ENCODE measurements at regions not wholly inside any gene's neighbourhood (a gene's known extent, or its start where the extent isn't known, plus 50 kb on each side); places are given as distances from the start of the nearest gene placed in this dataset.

- Histone ChIP-seq H3K27me3 (replicated peaks) (peaks cover 2% of the 10 kb centered on the region), H3K27ac (no peak overlapping the region)
These were observed 148.6 kb upstream of the LINGO1 start for GRCh38 chr15:77781151-77781945.

GRCh38 chr15:77778802-77779201 lies 146.1 kb upstream of the LINGO1 start:
- Histone ChIP-seq H3K27me3 (replicated peaks) (no peaks in the 10 kb centered on the region), H3K36me3 (no peaks in the 10 kb centered on the region), H3K4me3 (no peak overlapping the region), H3K9me3 (replicated peaks) (no peaks in the 10 kb centered on the region), H3K27ac (no peak overlapping the region), H3K4me1 (replicated peaks) (no peaks in the 10 kb centered on the region)
- DNase-seq (ENCODE audit: low read depth in 1 of 2, low spot score in 2 of 2), result no peak

More at GRCh38 chr15:77781151-77781945, 148.6 kb upstream of the LINGO1 start:
- no peak overlapping the region for H3K4me3 ChIP-seq
- DNase-seq (ENCODE audit: low read depth in 1 of 2, low spot score in 2 of 2), result no peak
- H3K4me1 ChIP-seq (replicated peaks), result no peaks in the 10 kb centered on the region
- H3K9me3 ChIP-seq (replicated peaks), result no peaks in the 10 kb centered on the region
- no peaks in the 10 kb centered on the region for H3K36me3 ChIP-seq

- Histone ChIP-seq H3K9me3 (replicated peaks) (no peaks in the 10 kb centered on the region), H3K4me3 (no peak overlapping the region), H3K27ac (no peak overlapping the region), H3K27me3 (replicated peaks) (no peaks in the 10 kb centered on the region), H3K36me3 (no peaks in the 10 kb centered on the region), H3K4me1 (replicated peaks) (no peaks in the 10 kb centered on the region)
- no peak for DNase-seq (ENCODE audit: low read depth in 1 of 2, low spot score in 2 of 2)
These were observed 143.1 kb upstream of the LINGO1 start for GRCh38 chr15:77775837-77776236.

GRCh38 chr15:77775373-77775772 lies 142.7 kb upstream of the LINGO1 start:
- H3K27ac ChIP-seq, result no peak overlapping the region

GRCh38 chr15:77774350-77774749 lies 141.6 kb upstream of the LINGO1 start:
- Histone ChIP-seq H3K27ac (no peak overlapping the region), H3K4me1 (replicated peaks) (no peaks in the 10 kb centered on the region), H3K4me3 (no peak overlapping the region), H3K27me3 (replicated peaks) (no peaks in the 10 kb centered on the region), H3K9me3 (replicated peaks) (no peaks in the 10 kb centered on the region), H3K36me3 (no peaks in the 10 kb centered on the region)
- no peak for DNase-seq (ENCODE audit: low read depth in 1 of 2, low spot score in 2 of 2)

More at GRCh38 chr15:77775373-77775772, 142.7 kb upstream of the LINGO1 start:
- H3K9me3 ChIP-seq (replicated peaks), result no peaks in the 10 kb centered on the region
- H3K4me3 ChIP-seq, result no peak overlapping the region
- H3K27me3 ChIP-seq (replicated peaks), result no peaks in the 10 kb centered on the region
- no peaks in the 10 kb centered on the region for H3K4me1 ChIP-seq (replicated peaks)
- DNase-seq (ENCODE audit: low read depth in 1 of 2, low spot score in 2 of 2), result no peak
- no peaks in the 10 kb centered on the region for H3K36me3 ChIP-seq

- Histone ChIP-seq H3K4me3 (no peak overlapping the region), H3K27me3 (replicated peaks) (no peaks in the 10 kb centered on the region), H3K4me1 (replicated peaks) (no peaks in the 10 kb centered on the region), H3K36me3 (no peaks in the 10 kb centered on the region), H3K27ac (no peak overlapping the region), H3K9me3 (replicated peaks) (no peaks in the 10 kb centered on the region)
- no peak for DNase-seq (ENCODE audit: low read depth in 1 of 2, low spot score in 2 of 2)
These were observed 141.2 kb upstream of the LINGO1 start for GRCh38 chr15:77773903-77774302.

GRCh38 chr15:77772641-77773402 lies 140.1 kb upstream of the LINGO1 start:
- Histone ChIP-seq H3K36me3 (no peaks in the 10 kb centered on the region), H3K4me1 (replicated peaks) (no peaks in the 10 kb centered on the region), H3K27ac (no peak overlapping the region), H3K27me3 (replicated peaks) (peaks cover under 1% of the 10 kb centered on the region; the same call in 1 of the 2 replicates), H3K9me3 (replicated peaks) (no peaks in the 10 kb centered on the region), H3K4me3 (no peak overlapping the region)
- DNase-seq (ENCODE audit: low read depth in 1 of 2, low spot score in 2 of 2), result no peak

GRCh38 chr15:77771616-77772015 lies 138.9 kb upstream of the LINGO1 start:
- H3K4me3 ChIP-seq, result no peak overlapping the region
- H3K4me1 ChIP-seq (replicated peaks), result no peaks in the 10 kb centered on the region
- DNase-seq (ENCODE audit: low read depth in 1 of 2, low spot score in 2 of 2), result no peak
- peaks cover 11% of the 10 kb centered on the region for H3K27me3 ChIP-seq (replicated peaks)
- H3K9me3 ChIP-seq (replicated peaks), result no peaks in the 10 kb centered on the region
- H3K36me3 ChIP-seq, result no peaks in the 10 kb centered on the region
- H3K27ac ChIP-seq, result no peak overlapping the region

- Histone ChIP-seq H3K27ac (no peak overlapping the region), H3K4me3 (no peak overlapping the region), H3K36me3 (no peaks in the 10 kb centered on the region), H3K4me1 (replicated peaks) (no peaks in the 10 kb centered on the region), H3K9me3 (replicated peaks) (no peaks in the 10 kb centered on the region), H3K27me3 (replicated peaks) (peaks cover 14% of the 10 kb centered on the region)
- DNase-seq (ENCODE audit: low read depth in 1 of 2, low spot score in 2 of 2), result no peak
These were observed 137.0 kb upstream of the LINGO1 start for GRCh38 chr15:77769700-77770099.

- no peak overlapping the region for H3K4me3 ChIP-seq
- H3K9me3 ChIP-seq (replicated peaks), result no peaks in the 10 kb centered on the region
- no peaks in the 10 kb centered on the region for H3K4me1 ChIP-seq (replicated peaks)
- no peak overlapping the region for H3K27ac ChIP-seq
- peaks cover 14% of the 10 kb centered on the region for H3K27me3 ChIP-seq (replicated peaks)
- no peaks in the 10 kb centered on the region for H3K36me3 ChIP-seq
- DNase-seq (ENCODE audit: low read depth in 1 of 2, low spot score in 2 of 2), result no peak
These were observed 135.9 kb upstream of the LINGO1 start for GRCh38 chr15:77768521-77769078.

- Histone ChIP-seq H3K27me3 (replicated peaks) (peaks cover 14% of the 10 kb centered on the region), H3K4me3 (no peak overlapping the region), H3K27ac (no peak overlapping the region), H3K4me1 (replicated peaks) (no peaks in the 10 kb centered on the region), H3K9me3 (replicated peaks) (no peaks in the 10 kb centered on the region), H3K36me3 (no peaks in the 10 kb centered on the region)
- DNase-seq (ENCODE audit: low read depth in 1 of 2, low spot score in 2 of 2), result no peak
These were observed 135.4 kb upstream of the LINGO1 start for GRCh38 chr15:77768107-77768506.

GRCh38 chr15:77764095-77764494 lies 131.4 kb upstream of the LINGO1 start:
- Histone ChIP-seq H3K4me3 (no peak overlapping the region), H3K36me3 (no peaks in the 10 kb centered on the region), H3K27me3 (replicated peaks) (peaks cover 27% of the 10 kb centered on the region), H3K9me3 (replicated peaks) (no peaks in the 10 kb centered on the region), H3K27ac (no peak overlapping the region), H3K4me1 (replicated peaks) (no peaks in the 10 kb centered on the region)
- DNase-seq (ENCODE audit: low read depth in 1 of 2, low spot score in 2 of 2), result no peak

- Histone ChIP-seq H3K4me1 (replicated peaks) (no peaks in the 10 kb centered on the region), H3K27me3 (replicated peaks) (peaks cover 28% of the 10 kb centered on the region), H3K27ac (no peak overlapping the region), H3K36me3 (no peaks in the 10 kb centered on the region), H3K4me3 (no peak overlapping the region), H3K9me3 (replicated peaks) (no peaks in the 10 kb centered on the region)
- DNase-seq (ENCODE audit: low read depth in 1 of 2, low spot score in 2 of 2), result no peak
These were observed 130.1 kb upstream of the LINGO1 start for GRCh38 chr15:77762747-77763355.
